GM18507 (cell line): ENCODE measurements at regions not wholly inside any gene's neighbourhood (a gene's known extent, or its start where the extent isn't known, plus 50 kb on each side); places are given as distances from the start of the nearest gene placed in this dataset.
"Not testable (repeated sequence)": the region's sequence is repeated elsewhere in the genome, so short reads cannot be mapped to it uniquely, and the experiment has no call there.

ENCODE experiments used
- DNase-seq: peaks from one replicate; pipeline ENCODE4 v3.0.0; 2011; ENCODE audit warnings: low read depth; ENCODE audit not compliant: insufficient read length; ENCODE audit errors: extremely low spot score
- FAIRE-seq: peaks from 2 replicates; lab custom pipeline; 2011; peaks lifted over from hg19 to GRCh38; lab: Jason Lieb, UNC

DNA sequence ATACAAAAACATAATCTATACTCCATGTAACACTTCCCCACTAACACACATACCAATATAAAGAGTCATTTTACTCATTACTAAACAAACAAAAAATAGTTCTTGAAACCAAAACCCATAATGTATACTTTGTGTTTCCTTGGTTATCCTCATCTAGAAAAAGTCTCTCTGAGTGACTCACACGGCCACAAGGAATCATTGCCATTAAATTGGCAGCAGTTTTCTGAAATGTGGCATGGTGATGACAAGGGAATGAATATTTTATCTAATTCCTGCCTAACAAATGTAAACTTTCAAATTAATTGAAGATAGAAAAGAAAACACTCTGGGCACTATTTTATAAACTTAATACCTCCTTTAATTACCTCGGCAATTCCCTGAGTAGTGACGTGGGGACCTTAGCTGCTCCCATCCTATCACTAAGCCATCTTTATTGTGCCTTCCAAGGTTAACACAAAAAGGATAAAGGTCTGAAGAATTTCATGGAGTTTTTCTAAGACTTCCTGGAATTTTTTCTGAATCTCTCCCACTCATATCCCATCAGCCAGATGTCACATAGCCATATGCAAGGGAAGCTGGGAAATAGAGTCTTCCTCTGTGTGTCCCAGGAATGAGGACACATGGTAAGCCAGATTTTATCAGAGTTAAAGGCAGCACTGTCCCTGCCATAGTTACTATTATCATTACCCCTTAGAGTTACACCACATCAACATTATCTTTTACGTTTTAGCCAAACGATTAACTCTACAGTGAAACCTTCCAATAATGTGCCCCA, 857.2 kb upstream of the TENM4 start:
- FAIRE-seq (no peak), DNase-seq (no peak)

GRCh38 chr11:80293293-80293692, 852.5 kb upstream of the TENM4 start:
- FAIRE-seq: no peak
- DNase-seq: no peak

DNA sequence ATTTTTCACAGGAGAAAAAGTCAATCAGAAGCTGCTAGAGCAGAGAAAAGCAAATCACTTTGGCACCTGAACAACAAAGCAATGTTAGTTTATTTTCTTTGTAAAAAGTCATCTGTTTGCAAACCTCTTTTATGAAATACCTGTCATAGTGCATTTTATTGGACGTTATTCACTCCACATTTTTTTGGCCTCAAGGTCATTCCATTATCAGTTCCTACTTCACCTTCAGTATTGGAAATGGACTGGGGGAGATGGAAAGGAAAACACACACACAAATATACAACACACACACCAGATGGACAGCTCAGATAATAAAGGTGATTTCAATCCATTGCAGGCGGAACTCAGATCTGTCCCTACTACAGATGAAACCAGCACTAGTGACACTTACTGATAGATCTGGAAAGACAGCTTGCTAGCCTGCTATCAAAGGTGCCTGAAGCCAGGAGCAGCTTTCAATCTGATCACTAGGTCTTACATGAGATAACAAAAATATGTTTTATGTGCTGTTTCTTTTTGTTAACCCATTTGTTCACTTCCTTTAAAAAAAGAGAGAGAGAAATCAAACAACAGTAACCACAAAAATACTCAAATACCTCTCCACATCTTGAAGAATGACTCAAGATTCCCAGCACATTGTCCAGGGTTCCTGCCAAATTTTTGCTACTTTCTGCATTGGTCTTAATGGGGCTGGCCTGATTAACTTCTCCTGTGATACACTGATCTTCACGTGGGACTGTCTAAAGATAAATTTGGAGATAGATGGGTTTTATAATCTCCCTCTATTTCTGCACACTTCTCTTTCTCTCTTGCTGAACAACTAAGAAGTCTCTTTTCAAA, 844.3 kb upstream of the TENM4 start:
- DNase-seq (no peak), FAIRE-seq (no peak)

DNA sequence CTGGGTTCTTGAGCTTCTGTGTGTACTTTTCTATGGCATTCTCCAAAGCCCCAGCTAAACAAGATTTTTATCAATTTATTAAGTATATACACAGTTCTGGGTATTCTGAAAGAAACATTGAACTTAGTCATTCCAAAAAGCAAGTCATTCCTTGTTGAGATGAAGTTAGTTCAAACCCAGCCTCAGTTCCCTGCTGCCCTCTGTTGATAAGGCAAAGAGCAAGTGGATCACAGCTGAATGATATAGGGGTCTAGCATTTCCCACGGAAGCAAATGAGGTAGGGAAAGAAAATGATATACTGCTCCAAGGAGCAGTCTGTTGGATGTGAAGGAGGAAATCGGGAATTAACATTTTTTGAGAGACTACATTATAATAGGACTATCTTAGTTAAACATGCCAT, 841.8 kb upstream of the TENM4 start:
- no peak for DNase-seq
- FAIRE-seq: no peak

- DNase-seq (no peak), FAIRE-seq (no peak)
These were observed 840.4 kb upstream of the TENM4 start for GRCh38 chr11:80281194-80281593.

DNA sequence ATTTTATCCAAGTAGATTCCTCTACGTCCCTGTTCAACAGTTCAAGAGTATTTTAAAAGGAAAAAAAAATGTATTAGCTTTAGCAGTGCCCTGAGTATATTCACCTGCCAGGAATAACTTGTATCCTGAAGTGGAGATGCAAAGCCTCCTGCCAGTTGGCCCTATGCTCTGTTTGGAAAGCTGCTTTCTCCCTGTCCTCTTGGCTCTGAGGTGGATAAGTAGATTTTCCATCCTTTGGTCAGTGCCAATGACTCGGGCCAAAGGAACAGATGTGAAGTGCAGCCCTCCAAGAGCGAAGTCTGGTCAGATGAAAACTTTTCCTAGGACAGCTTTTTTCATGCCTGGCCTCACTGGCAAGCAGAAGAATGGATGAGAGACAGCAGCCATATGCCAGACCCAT, 839.9 kb upstream of the TENM4 start:
- FAIRE-seq: no peak
- DNase-seq: no peak

GRCh38 chr11:80261776-80262175, 820.9 kb upstream of the TENM4 start:
- DNase-seq (no peak), FAIRE-seq (no peak)

DNA sequence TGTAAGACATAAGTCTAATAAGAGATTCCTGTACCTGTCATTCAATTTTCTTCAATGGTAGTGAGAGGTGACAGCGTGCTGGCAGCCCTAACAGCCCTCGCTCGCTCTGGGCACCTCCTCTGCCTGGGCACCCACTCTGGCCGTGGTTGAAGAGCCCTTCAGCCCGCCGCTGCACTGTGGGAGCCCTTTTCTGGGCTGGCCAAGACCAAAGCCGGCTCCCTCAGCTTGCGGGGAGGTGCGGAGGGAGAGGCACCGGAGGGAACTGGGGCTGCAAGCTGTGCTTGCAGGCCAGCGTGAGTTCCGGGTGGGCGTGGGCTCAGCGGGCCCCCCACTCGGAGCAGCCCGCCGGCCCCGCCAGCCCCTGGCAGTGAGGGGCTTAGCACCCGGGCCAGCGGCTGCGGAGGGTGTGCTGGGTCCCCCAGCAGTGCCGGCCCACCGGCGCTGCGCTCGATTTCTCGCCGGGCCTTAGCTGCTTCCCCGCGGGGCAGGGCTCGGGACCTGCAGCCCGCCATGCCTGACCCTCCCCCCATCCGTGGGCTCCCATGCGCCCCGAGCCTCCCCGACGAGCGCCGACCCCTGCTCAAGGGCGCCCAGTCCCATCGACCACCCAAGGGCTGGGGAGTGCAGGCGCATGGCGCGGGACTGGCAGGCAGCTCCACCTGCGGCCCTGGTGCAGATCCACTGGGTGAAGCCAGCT, 816.6 kb upstream of the TENM4 start:
- DNase-seq, FAIRE-seq: not testable (repeated sequence)

DNA sequence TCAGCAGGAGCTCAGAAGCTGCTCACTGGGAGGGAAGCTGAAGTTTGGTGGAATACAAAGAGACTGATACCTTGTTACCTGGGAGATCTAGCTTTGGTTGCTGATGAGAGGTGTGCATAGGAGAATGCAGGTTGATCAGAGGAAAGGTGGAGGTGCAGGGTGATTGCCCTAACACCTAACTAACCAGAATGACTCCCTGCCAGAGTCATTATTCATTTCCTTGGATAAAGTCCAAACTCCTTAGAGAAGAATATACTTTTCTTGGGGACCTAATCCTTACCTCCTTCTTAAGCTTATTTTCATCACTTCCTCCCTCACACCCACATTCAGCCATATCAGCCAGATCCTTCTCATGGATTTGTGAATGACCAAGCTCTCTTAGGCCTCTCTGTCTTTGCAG, 814.2 kb upstream of the TENM4 start:
- DNase-seq (no peak), FAIRE-seq (no peak)

DNA sequence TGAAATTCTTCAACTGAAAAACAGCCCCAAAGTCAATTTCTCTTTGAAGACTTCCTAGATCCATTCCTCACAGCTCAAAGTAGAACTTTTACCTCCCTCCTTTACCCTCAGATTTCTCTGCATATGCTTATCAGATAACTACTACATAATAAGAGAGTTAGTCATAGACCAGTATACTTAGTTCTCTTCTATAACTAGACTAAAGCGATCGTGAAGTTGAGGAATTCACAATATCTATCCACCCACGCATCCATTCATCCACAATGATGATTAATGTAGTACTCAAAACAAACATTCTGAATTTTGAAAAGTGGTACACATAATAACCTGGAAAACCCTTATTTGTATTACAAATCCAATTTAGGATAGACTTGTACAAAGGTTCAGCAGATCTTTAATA, 800.9 kb upstream of the TENM4 start:
- FAIRE-seq (no peak), DNase-seq (no peak)

DNA sequence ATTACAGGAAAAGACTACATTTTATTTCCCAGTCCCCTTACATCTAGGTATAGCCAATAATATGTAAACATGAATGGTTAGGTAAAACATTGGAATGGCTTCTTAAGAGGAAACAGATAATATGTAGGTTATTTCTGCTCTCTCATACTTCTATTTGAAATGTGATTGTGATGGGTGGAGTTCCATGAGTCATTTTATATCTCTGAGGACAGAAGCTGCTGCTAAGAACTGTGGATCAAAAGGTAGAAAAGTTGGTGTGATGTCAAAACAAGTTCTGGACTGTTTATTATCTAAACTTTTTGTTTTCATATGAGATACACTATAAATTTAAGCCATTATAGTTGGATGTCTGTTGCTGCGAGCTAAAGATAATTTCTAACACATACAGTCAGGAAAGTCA, 799.4 kb upstream of the TENM4 start:
- DNase-seq: no peak
- FAIRE-seq: no peak

DNA sequence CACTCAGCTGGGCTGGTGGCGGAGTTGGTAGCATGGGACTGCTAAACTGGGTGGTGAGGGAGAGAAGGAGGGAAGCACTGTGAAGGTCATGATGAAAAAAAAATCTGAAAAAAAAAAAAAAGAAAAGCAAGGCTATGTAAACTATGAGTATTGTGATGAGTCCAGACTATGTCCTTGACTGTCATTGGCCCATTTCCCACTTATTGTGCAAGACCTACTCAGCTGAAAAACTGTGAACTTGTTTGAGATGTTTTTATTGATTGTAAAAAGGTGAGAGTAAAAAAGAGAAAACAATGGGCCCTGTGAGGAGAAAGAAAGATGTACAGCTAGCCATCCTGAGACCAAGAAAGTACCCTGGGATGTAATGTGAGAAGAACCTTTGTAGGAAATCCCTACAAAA, 798.4 kb upstream of the TENM4 start:
- FAIRE-seq (no peak), DNase-seq (no peak)

- DNase-seq (no peak), FAIRE-seq (no peak)
These were observed 787.1 kb upstream of the TENM4 start for GRCh38 chr11:80227915-80228314.

DNA sequence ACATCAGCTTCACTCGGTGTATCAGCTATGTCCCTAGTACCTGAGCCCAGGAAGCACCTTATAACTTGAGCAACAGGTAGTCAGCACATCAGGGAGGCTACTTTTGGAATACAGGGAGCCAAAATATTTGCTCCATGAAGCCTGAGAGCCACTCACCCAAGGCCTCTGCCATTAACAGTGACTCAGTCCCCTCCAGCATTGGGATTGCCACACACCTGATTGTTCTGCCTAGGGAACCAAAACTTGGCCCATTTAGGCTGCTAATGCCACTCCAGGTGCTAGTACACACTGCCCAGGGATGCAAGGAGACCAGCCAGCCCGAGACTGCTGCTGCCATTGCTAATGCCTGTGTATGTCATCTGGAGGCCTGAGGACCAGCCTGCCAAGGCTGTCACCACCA, 773.6 kb upstream of the TENM4 start:
- DNase-seq (no peak), FAIRE-seq (no peak)

DNA sequence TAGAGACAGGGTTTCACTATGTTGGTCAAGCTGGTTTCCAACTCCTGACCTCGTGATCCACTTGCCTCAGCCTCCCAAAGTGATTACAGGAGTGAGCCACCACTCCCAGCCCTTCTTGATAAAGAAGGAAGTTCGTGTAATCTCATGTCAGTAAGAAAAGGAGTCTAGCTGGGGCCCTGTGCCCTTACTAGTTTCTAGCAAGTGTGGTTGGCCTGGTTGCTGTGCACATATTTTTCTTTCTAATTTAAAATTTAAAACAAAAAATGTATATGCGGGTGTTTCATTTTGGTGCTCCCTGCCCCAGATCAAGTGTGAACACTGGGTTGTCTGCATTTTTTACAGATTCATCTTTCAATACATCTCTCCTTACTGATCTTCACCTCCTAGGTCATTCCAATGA, 770.8 kb upstream of the TENM4 start:
- FAIRE-seq (no peak), DNase-seq (no peak)

DNA sequence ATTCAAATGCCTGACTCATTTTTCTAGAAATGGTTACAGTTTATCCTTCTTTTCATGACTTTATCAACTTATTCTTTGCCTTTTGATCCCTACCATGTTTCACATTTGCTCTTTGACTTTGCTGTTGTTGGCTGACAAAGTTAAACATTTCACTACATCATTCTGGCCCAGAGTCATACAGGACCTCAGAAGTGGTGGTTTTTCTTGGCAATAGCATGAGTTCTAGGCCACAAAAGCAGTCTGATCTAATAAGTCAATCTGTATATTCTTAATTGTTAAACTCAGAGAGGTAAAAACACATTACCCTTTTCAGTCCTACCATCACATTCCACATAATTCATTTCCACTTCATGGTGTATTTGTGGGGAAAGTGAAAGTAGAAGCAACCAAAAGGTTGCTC, 763.2 kb upstream of the TENM4 start:
- no peak for DNase-seq
- FAIRE-seq: no peak

DNA sequence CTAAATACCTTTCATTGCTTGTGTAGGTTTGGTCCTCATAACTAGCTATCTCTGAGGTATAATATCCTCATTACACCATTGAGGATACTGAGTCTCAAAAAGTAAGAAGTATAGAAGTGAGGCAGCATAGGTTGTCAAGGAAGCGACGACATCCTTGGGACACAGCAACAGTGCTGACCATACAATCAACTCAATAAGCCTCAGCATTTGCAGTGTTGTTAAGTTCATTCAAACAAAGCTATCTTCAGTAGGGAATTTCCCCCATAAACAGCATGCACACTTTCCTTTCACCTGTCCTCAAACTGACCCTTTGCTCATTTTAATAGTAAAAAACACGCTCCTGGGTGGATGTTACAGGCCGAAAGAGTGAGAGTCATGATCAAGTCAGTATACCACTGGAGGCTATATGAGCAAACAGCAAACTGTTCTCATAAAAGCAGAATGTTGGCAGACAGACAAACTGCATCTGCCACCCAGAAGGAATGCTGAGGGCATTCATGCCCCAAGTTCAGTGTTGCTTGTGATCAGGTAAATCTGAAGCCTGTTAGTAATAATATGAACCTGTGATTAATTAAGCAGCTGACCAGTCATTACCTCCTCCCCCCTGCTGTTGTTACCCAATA, 756.2 kb upstream of the TENM4 start:
- no peak for DNase-seq

GRCh38 chr11:80196041-80196440, 755.2 kb upstream of the TENM4 start:
- FAIRE-seq: no peak
- DNase-seq: no peak

More for the DNA sequence above, 756.2 kb upstream of the TENM4 start:
- no peak for FAIRE-seq

- no peak for FAIRE-seq
- no peak for DNase-seq
These were observed 753.8 kb upstream of the TENM4 start for GRCh38 chr11:80194625-80195024.

DNA sequence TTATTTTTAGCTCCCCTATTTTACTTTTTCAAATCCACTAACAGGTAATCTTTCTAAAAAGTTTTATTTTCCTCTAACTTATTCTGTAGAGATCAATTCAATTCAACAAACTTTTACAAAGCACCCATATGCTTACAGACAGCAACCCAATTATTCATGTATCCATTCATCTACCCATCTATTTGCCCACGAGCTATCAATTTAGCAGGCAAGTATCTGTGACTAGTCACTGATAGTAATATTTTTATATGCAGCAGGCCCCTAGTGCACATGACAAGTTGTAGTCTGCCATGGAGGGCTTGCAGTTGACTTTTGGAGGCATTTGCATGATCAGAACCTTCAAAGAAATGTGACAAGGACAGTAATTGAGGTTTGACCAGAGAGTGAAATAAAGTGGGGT, 753.2 kb upstream of the TENM4 start:
- FAIRE-seq: no peak

More for the DNA sequence above, 753.2 kb upstream of the TENM4 start:
- no peak for DNase-seq
